ENCODE measurements at regions not wholly inside any gene's neighbourhood (a gene's known extent, or its start where the extent isn't known, plus 50 kb on each side); places are given as distances from the start of the nearest gene placed in this dataset.
A peak's percentile ranks its signal among the peaks of the same experiment; 100 is the strongest.
"Not testable (repeated sequence)": the region's sequence is repeated elsewhere in the genome, so short reads cannot be mapped to it uniquely, and the experiment has no call there.

GRCh38 chr15:29648415-29648814 is 173.9 kb downstream of the TJP1 start:
- not testable (repeated sequence) for H3K27me3 Mint-ChIP-seq

GRCh38 chr15:29645841-29646240 is 176.4 kb downstream of the TJP1 start:
- H3K27ac Mint-ChIP-seq = no peak overlapping the region
- peaks cover 20 to 31% of the 10 kb centered on the region in 2 donors for H3K9me3 Mint-ChIP-seq
- no peaks in the 10 kb centered on the region for H3K4me1 Mint-ChIP-seq
- DNase-seq (no peak), ATAC-seq (no peak)
- H3K27me3 Mint-ChIP-seq = no peaks in the 10 kb centered on the region
- H3K4me3 Mint-ChIP-seq = no peak overlapping the region

More at GRCh38 chr15:29648415-29648814, 173.9 kb downstream of the TJP1 start:
- not testable (repeated sequence) for DNase-seq, ATAC-seq, H3K4me3 Mint-ChIP-seq, H3K4me1 Mint-ChIP-seq, H3K27ac Mint-ChIP-seq
- peaks cover 15 to 31% of the 10 kb centered on the region in 2 donors for H3K9me3 Mint-ChIP-seq

GRCh38 chr15:29644361-29644760 is 177.9 kb downstream of the TJP1 start:
- H3K4me3 Mint-ChIP-seq = not testable (repeated sequence)

GRCh38 chr15:29638781-29639180 is 183.5 kb downstream of the TJP1 start:
- Mint-ChIP-seq H3K4me1 (no peaks in the 10 kb centered on the region), H3K4me3 (no peak overlapping the region), H3K27me3 (peaks cover 8% of the 10 kb centered on the region), H3K9me3 (peaks cover 5 to 8% of the 10 kb centered on the region in 2 donors), H3K27ac (no peak overlapping the region)
- ATAC-seq (no peak), DNase-seq (no peak)

More at GRCh38 chr15:29644361-29644760, 177.9 kb downstream of the TJP1 start:
- DNase-seq, ATAC-seq, H3K27me3 Mint-ChIP-seq, H3K4me1 Mint-ChIP-seq, H3K27ac Mint-ChIP-seq: not testable (repeated sequence)
- peaks cover 20 to 31% of the 10 kb centered on the region in 2 donors for H3K9me3 Mint-ChIP-seq

- Mint-ChIP-seq H3K4me1 (no peaks in the 10 kb centered on the region), H3K27ac (no peak overlapping the region), H3K4me3 (no peak overlapping the region), H3K9me3 (peaks cover under 1 to 2% of the 10 kb centered on the region in 2 donors), H3K27me3 (peaks cover 8% of the 10 kb centered on the region)
- no peak for DNase-seq
- no peak for ATAC-seq
Observed at GRCh38 chr15:29638011-29638410, 184.3 kb downstream of the TJP1 start.

GRCh38 chr15:29637555-29637954 is 184.7 kb downstream of the TJP1 start:
- Mint-ChIP-seq H3K4me1 (no peaks in the 10 kb centered on the region), H3K27ac (no peak overlapping the region), H3K27me3 (peaks cover 8% of the 10 kb centered on the region), H3K4me3 (no peak overlapping the region), H3K9me3 (no peaks in the 10 kb centered on the region)
- ATAC-seq = no peak
- no peak for DNase-seq

- no peak for ATAC-seq
- Mint-ChIP-seq H3K9me3 (no peaks in the 10 kb centered on the region), H3K27ac (no peak overlapping the region), H3K27me3 (peaks cover 8% of the 10 kb centered on the region), H3K4me3 (no peak overlapping the region), H3K4me1 (no peaks in the 10 kb centered on the region)
- DNase-seq = no peak
Observed at GRCh38 chr15:29636921-29637320, 185.3 kb downstream of the TJP1 start.

GRCh38 chr15:29636140-29636539 is 186.1 kb downstream of the TJP1 start:
- Mint-ChIP-seq H3K27ac (no peak overlapping the region), H3K4me1 (no peaks in the 10 kb centered on the region), H3K4me3 (no peak overlapping the region), H3K27me3 (peaks cover 11% of the 10 kb centered on the region), H3K9me3 (no peaks in the 10 kb centered on the region)
- no peak for ATAC-seq
- DNase-seq = no peak

GRCh38 chr15:29635513-29636098 is 186.7 kb downstream of the TJP1 start:
- Mint-ChIP-seq H3K27ac (no peak overlapping the region), H3K9me3 (no peaks in the 10 kb centered on the region), H3K27me3 (peaks cover 16% of the 10 kb centered on the region), H3K4me1 (no peaks in the 10 kb centered on the region), H3K4me3 (no peak overlapping the region)
- ATAC-seq = no peak
- no peak for DNase-seq

GRCh38 chr15:29633971-29634370 is 188.3 kb downstream of the TJP1 start:
- no peak overlapping the region for H3K4me3 Mint-ChIP-seq
- no peak for DNase-seq
- no peak for ATAC-seq
- H3K4me1 Mint-ChIP-seq = no peaks in the 10 kb centered on the region
- H3K9me3 Mint-ChIP-seq = peaks cover 0 to 4% of the 10 kb centered on the region in 2 donors
- H3K27ac Mint-ChIP-seq = no peak overlapping the region
- peaks cover 25% of the 10 kb centered on the region for H3K27me3 Mint-ChIP-seq

GRCh38 chr15:29632671-29633406 is 189.4 kb downstream of the TJP1 start:
- Mint-ChIP-seq H3K27ac (no peak overlapping the region), H3K9me3 (peaks cover 0 to 4% of the 10 kb centered on the region in 2 donors), H3K4me1 (no peaks in the 10 kb centered on the region)

GRCh38 chr15:29631076-29632070 is 190.9 kb downstream of the TJP1 start:
- Mint-ChIP-seq H3K27me3 (peaks cover 19% of the 10 kb centered on the region), H3K27ac (peak overlapping the region in 1 of 2 donors; percentile 34), H3K9me3 (peaks cover 0 to 4% of the 10 kb centered on the region in 2 donors), H3K4me3 (no peak overlapping the region), H3K4me1 (no peaks in the 10 kb centered on the region)
- no peak for ATAC-seq
- no peak for DNase-seq

More at GRCh38 chr15:29632671-29633406, 189.4 kb downstream of the TJP1 start:
- DNase-seq = no peak
- ATAC-seq = no peak
- Mint-ChIP-seq H3K4me3 (no peak overlapping the region), H3K27me3 (peaks cover 25% of the 10 kb centered on the region)

GRCh38 chr15:29624271-29624670 is 198.0 kb downstream of the TJP1 start:
- no peak overlapping the region for H3K4me3 Mint-ChIP-seq
- H3K27me3 Mint-ChIP-seq = no peaks in the 10 kb centered on the region
- peaks cover 0 to 2% of the 10 kb centered on the region in 2 donors for H3K9me3 Mint-ChIP-seq
- ATAC-seq (no peak), DNase-seq (no peak)
- no peaks in the 10 kb centered on the region for H3K4me1 Mint-ChIP-seq
- H3K27ac Mint-ChIP-seq = no peak overlapping the region

GRCh38 chr15:29623116-29623639 is 199.1 kb downstream of the TJP1 start:
- H3K9me3 Mint-ChIP-seq = no peaks in the 10 kb centered on the region
- peaks cover 8% of the 10 kb centered on the region for H3K27me3 Mint-ChIP-seq
- no peak overlapping the region for H3K27ac Mint-ChIP-seq
- H3K4me3 Mint-ChIP-seq = no peak overlapping the region
- H3K4me1 Mint-ChIP-seq = no peaks in the 10 kb centered on the region
- ATAC-seq (no peak), DNase-seq (no peak)

- Mint-ChIP-seq H3K27ac (no peak overlapping the region), H3K9me3 (no peaks in the 10 kb centered on the region), H3K27me3 (peaks cover 8% of the 10 kb centered on the region), H3K4me1 (no peaks in the 10 kb centered on the region), H3K4me3 (no peak overlapping the region)
- ATAC-seq (no peak), DNase-seq (no peak)
Observed at GRCh38 chr15:29622637-29623036, 199.6 kb downstream of the TJP1 start.
